Fibroblast of skin of back (primary cell): ENCODE measurements at regions not wholly inside any gene's neighbourhood (a gene's known extent, or its start where the extent isn't known, plus 50 kb on each side); places are given as distances from the start of the nearest gene placed in this dataset.
"Not testable (repeated sequence)": the region's sequence is repeated elsewhere in the genome, so short reads cannot be mapped to it uniquely, and the experiment has no call there.

ENCODE experiments used
- DNase-seq: peaks from one replicate; pipeline ENCODE4 v3.0.0-alpha.2; 2013

- DNase-seq, result no peak
Measured at GRCh38 chr9:26789959-26790358, 102.6 kb downstream of the CAAP1 start.

GRCh38 chr9:26786564-26786963 lies 106.0 kb downstream of the CAAP1 start:
- DNase-seq, result no peak

GRCh38 chr9:26782899-26783298 lies 109.7 kb downstream of the CAAP1 start:
- DNase-seq, result no peak

GRCh38 chr9:26781906-26782305 lies 110.7 kb downstream of the CAAP1 start:
- DNase-seq, result no peak

GRCh38 chr9:26780307-26780706 lies 112.3 kb downstream of the CAAP1 start:
- DNase-seq, result not testable (repeated sequence)

- DNase-seq, result peak; percentile 69
Measured at GRCh38 chr9:26779062-26779461, 113.5 kb downstream of the CAAP1 start.

- no peak for DNase-seq
Measured at GRCh38 chr9:26775391-26775790, 117.2 kb downstream of the CAAP1 start.

- DNase-seq, result no peak
Measured at GRCh38 chr9:26773056-26773455, 119.5 kb downstream of the CAAP1 start.

- no peak for DNase-seq
Measured at GRCh38 chr9:26770821-26771220, 121.8 kb downstream of the CAAP1 start.

GRCh38 chr9:26768145-26768544 lies 124.5 kb downstream of the CAAP1 start:
- DNase-seq, result peak; percentile 53

GRCh38 chr9:26760675-26761074 lies 131.9 kb downstream of the CAAP1 start:
- no peak for DNase-seq

GRCh38 chr9:26758655-26759054 lies 133.9 kb downstream of the CAAP1 start:
- DNase-seq, result no peak

- DNase-seq, result no peak
Measured at GRCh38 chr9:26756881-26757280, 135.7 kb downstream of the CAAP1 start.

- no peak for DNase-seq
Measured at GRCh38 chr9:26755476-26755875, 137.1 kb downstream of the CAAP1 start.

- DNase-seq, result no peak
Measured at GRCh38 chr9:26754509-26755164, 138.0 kb downstream of the CAAP1 start.

GRCh38 chr9:26753971-26754370 lies 138.6 kb downstream of the CAAP1 start:
- DNase-seq, result no peak

GRCh38 chr9:26750162-26750561 lies 142.4 kb downstream of the CAAP1 start:
- no peak for DNase-seq

GRCh38 chr9:26748449-26749058 lies 144.0 kb downstream of the CAAP1 start:
- DNase-seq, result no peak

GRCh38 chr9:26747611-26748010 lies 145.0 kb downstream of the CAAP1 start:
- DNase-seq, result no peak

GRCh38 chr9:26746357-26747072 lies 146.1 kb downstream of the CAAP1 start:
- peak; percentile 5 for DNase-seq

GRCh38 chr9:26745111-26745510 lies 147.5 kb downstream of the CAAP1 start:
- DNase-seq, result no peak

- DNase-seq, result peak; percentile 22
Measured at GRCh38 chr9:26744191-26744965, 148.2 kb downstream of the CAAP1 start.

- no peak for DNase-seq
Measured at GRCh38 chr9:26742828-26743476, 149.7 kb downstream of the CAAP1 start.
